ENCODE measurements at regions not wholly inside any gene's neighbourhood (a gene's known extent, or its start where the extent isn't known, plus 50 kb on each side); places are given as distances from the start of the nearest gene placed in this dataset.

DNA sequence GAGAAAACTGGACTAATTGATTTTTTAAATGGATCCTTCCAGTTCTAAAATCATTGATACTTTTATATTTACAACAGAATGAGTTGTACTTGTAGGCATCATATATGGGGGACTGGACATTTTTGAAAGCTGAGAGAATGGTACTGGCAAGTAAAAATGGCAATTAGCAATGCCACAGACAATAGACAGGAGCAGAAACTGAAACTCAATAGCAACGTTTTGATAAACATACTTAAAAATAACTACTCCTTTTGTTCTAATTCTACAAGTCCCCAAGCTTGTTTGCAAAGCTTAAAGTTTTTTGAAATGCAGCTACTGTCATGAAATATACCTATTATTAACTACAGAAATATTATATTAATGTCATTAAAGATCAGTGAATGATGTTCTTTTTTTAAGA is 52.8 kb upstream of the FBXL7 start:
- H3K27ac ChIP-seq, result no peak overlapping the region
- no peaks in the 10 kb centered on the region for H3K27me3 ChIP-seq
- H3K9me3 ChIP-seq, result no peaks in the 10 kb centered on the region
- no peak overlapping the region for H3K4me3 ChIP-seq
- no peaks in the 10 kb centered on the region for H3K4me1 ChIP-seq
- TF ChIP-seq POLR2A (IDR thresholded peaks at IDR 0.05), result no peak
- TF ChIP-seq, protein P1, sequence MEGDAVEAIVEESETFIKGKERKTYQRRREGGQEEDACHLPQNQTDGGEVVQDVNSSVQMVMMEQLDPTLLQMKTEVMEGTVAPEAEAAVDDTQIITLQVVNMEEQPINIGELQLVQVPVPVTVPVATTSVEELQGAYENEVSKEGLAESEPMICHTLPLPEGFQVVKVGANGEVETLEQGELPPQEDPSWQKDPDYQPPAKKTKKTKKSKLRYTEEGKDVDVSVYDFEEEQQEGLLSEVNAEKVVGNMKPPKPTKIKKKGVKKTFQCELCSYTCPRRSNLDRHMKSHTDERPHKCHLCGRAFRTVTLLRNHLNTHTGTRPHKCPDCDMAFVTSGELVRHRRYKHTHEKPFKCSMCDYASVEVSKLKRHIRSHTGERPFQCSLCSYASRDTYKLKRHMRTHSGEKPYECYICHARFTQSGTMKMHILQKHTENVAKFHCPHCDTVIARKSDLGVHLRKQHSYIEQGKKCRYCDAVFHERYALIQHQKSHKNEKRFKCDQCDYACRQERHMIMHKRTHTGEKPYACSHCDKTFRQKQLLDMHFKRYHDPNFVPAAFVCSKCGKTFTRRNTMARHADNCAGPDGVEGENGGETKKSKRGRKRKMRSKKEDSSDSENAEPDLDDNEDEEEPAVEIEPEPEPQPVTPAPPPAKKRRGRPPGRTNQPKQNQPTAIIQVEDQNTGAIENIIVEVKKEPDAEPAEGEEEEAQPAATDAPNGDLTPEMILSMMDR (IDR thresholded peaks at IDR 0.05), result no peak
- H3K36me3 ChIP-seq, result no peaks in the 10 kb centered on the region
- no peak for DNase-seq
- intact Hi-C loops (cut with DNase I; ENCODE audit: low total_unique reads), result no loop called here

- Histone ChIP-seq H3K9me3 (no peaks in the 10 kb centered on the region), H3K36me3 (no peaks in the 10 kb centered on the region), H3K4me3 (no peak overlapping the region), H3K4me1 (no peaks in the 10 kb centered on the region), H3K27ac (no peak overlapping the region), H3K27me3 (no peaks in the 10 kb centered on the region)
- TF ChIP-seq, protein P1 (IDR thresholded peaks at IDR 0.05), result no peak
- no peak for TF ChIP-seq POLR2A (IDR thresholded peaks at IDR 0.05)
- DNase-seq, result no peak
- intact Hi-C loops (cut with DNase I; ENCODE audit: low total_unique reads), result no loop called here
Observed at GRCh38 chr5:15446552-15446951, 53.4 kb upstream of the FBXL7 start.

GRCh38 chr5:15442193-15442570 is 57.8 kb upstream of the FBXL7 start:
- no peaks in the 10 kb centered on the region for H3K4me1 ChIP-seq
- H3K27me3 ChIP-seq, result no peaks in the 10 kb centered on the region
- no peaks in the 10 kb centered on the region for H3K36me3 ChIP-seq
- H3K4me3 ChIP-seq, result no peak overlapping the region
- TF ChIP-seq POLR2A (IDR thresholded peaks at IDR 0.05), result no peak
- TF ChIP-seq, protein P1 (IDR thresholded peaks at IDR 0.05), result no peak
- intact Hi-C loops (cut with DNase I; ENCODE audit: low total_unique reads), result no loop called here
- H3K9me3 ChIP-seq, result no peaks in the 10 kb centered on the region
- no peak for DNase-seq
- no peak overlapping the region for H3K27ac ChIP-seq

- H3K9me3 ChIP-seq, result no peaks in the 10 kb centered on the region
- H3K4me3 ChIP-seq, result no peak overlapping the region
- no peaks in the 10 kb centered on the region for H3K27me3 ChIP-seq
- H3K36me3 ChIP-seq, result no peaks in the 10 kb centered on the region
- intact Hi-C loops (cut with DNase I; ENCODE audit: low total_unique reads), result no loop called here
- no peak for DNase-seq
- no peak for TF ChIP-seq POLR2A (IDR thresholded peaks at IDR 0.05)
- TF ChIP-seq, protein P1 (IDR thresholded peaks at IDR 0.05), result no peak
- no peaks in the 10 kb centered on the region for H3K4me1 ChIP-seq
- no peak overlapping the region for H3K27ac ChIP-seq
Observed at GRCh38 chr5:15441433-15442192, 58.4 kb upstream of the FBXL7 start.

DNA sequence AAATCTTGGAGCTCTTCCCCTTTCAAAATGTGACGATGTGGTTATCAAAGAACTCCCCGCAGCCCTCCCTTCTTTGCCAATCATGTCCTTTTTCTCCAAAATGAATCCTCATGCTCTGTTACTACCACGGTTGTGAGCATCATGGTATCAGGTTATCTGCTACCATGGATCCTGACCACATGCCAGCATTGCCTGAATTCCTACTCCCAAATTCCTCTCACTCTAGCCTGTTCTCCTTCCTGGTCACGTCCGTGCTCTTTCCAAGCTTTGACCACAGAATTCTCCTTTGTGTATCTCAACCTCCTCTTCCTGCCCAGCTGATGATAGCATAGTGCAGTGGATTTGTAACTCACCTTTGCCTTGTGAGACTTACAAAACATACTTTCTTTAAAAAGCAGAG is 59.5 kb upstream of the FBXL7 start:
- Histone ChIP-seq H3K4me3 (no peak overlapping the region), H3K27ac (no peak overlapping the region), H3K9me3 (no peaks in the 10 kb centered on the region), H3K4me1 (no peaks in the 10 kb centered on the region), H3K27me3 (no peaks in the 10 kb centered on the region), H3K36me3 (no peaks in the 10 kb centered on the region)
- TF ChIP-seq, protein P1 (IDR thresholded peaks at IDR 0.05), result no peak
- no peak for TF ChIP-seq POLR2A (IDR thresholded peaks at IDR 0.05)
- DNase-seq, result no peak
- intact Hi-C loops (cut with DNase I; ENCODE audit: low total_unique reads), result no loop called here

All from uterus (tissue), 3 donors.